Prostate gland (tissue), 2 donors: ENCODE measurements at regions not wholly inside any gene's neighbourhood (a gene's known extent, or its start where the extent isn't known, plus 50 kb on each side); places are given as distances from the start of the nearest gene placed in this dataset.

Experiments used
- CTCF ChIP-seq, 4 experiments: fragments of 200-600 bp in 2 of 4; fragments of 450-650 bp in 2 of 4; sonication (generic) in 2 of 4; IDR thresholded peaks; 1 replicate in 3 of 4; 2 replicates in 1 of 4; pipeline ENCODE4 v1.5.1; 2016 to 2019; ENCODE audit warnings: antibody characterized with exemption in 4 of 4, mild to moderate bottlenecking in 2 of 4, moderate library complexity in 2 of 4
- POLR2A ChIP-seq: fragments of 450-650 bp; IDR thresholded peaks from one replicate; pipeline ENCODE4 v1.6.1; 2016; ENCODE audit warnings: antibody characterized with exemption, mild to moderate bottlenecking
- POLR2AphosphoS5 ChIP-seq: sonication (generic); formaldehyde crosslinking; IDR thresholded peaks from one replicate; pipeline ENCODE4 v1.6.1; 2017; ENCODE audit warnings: antibody characterized with exemption

- TF ChIP-seq CTCF (IDR thresholded peaks at IDR 0.05), result no peak
- TF ChIP-seq POLR2A, result no peak
- TF ChIP-seq POLR2AphosphoS5, result no peak
These were observed 406.0 kb downstream of the PLA2G4A start for GRCh38 chr1:187234706-187235105.
